ENCODE measurements at regions not wholly inside any gene's neighbourhood (a gene's known extent, or its start where the extent isn't known, plus 50 kb on each side); places are given as distances from the start of the nearest gene placed in this dataset.

DNA sequence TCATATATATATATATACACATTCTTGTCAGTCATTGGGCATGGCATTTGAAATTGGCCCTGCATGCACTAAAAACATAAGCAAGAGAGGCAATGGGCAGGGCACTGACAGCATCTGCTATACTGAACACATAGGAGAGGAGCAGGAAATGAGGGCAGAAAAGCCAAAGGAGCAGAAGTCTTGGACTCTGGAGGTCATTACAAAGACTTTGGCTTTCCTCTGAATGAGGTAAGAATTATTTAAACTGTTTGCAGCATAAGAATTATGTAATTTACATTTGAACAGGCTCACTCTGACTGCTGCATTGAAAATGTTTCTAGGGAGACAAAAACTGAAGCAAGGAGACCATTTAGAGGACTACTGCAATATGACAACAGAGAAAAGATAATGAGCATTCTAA, 396.5 kb downstream of the PRDM5 start:
- TF ChIP-seq, protein P1, sequence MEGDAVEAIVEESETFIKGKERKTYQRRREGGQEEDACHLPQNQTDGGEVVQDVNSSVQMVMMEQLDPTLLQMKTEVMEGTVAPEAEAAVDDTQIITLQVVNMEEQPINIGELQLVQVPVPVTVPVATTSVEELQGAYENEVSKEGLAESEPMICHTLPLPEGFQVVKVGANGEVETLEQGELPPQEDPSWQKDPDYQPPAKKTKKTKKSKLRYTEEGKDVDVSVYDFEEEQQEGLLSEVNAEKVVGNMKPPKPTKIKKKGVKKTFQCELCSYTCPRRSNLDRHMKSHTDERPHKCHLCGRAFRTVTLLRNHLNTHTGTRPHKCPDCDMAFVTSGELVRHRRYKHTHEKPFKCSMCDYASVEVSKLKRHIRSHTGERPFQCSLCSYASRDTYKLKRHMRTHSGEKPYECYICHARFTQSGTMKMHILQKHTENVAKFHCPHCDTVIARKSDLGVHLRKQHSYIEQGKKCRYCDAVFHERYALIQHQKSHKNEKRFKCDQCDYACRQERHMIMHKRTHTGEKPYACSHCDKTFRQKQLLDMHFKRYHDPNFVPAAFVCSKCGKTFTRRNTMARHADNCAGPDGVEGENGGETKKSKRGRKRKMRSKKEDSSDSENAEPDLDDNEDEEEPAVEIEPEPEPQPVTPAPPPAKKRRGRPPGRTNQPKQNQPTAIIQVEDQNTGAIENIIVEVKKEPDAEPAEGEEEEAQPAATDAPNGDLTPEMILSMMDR (conservative IDR thresholded peaks at IDR 0.05; ENCODE audit: low read depth, low read length), result no peak
- no peak for TF ChIP-seq EZH2 (IDR thresholded peaks at IDR 0.05; ENCODE audit: borderline replicate concordance, low read depth, low read length, poor library complexity, severe bottlenecking)
